Neural crest cell (in vitro differentiated cells): ENCODE measurements at regions not wholly inside any gene's neighbourhood (a gene's known extent, or its start where the extent isn't known, plus 50 kb on each side); places are given as distances from the start of the nearest gene placed in this dataset.

Source experiments
- DNase-seq: peaks from one replicate; pipeline ENCODE4 v3.0.0; 2021; ENCODE audit warnings: low read depth, mixed read lengths, low spot score
- H3K27ac Mint-ChIP-seq: one replicate; pipeline ENCODE4 v1.8.0; 2021; ENCODE audit warnings: mild to moderate bottlenecking, mixed read lengths; ENCODE audit not compliant: unreplicated experiment
- H3K27me3 Mint-ChIP-seq: 2 replicates; pipeline ENCODE4 v1.8.0; 2021; ENCODE audit warnings: low read depth, mild to moderate bottlenecking, mixed read lengths
- H3K36me3 Mint-ChIP-seq: 2 replicates; pipeline ENCODE4 v1.8.0; 2021; ENCODE audit warnings: low read depth, mild to moderate bottlenecking, mixed read lengths
- H3K4me1 Mint-ChIP-seq: 2 replicates; pipeline ENCODE4 v1.8.0; 2021; ENCODE audit warnings: mixed read lengths
- H3K4me3 Mint-ChIP-seq: one replicate; pipeline ENCODE4 v1.8.0; 2021; ENCODE audit warnings: mild to moderate bottlenecking, mixed read lengths
- H3K9me3 Mint-ChIP-seq: 2 replicates; pipeline ENCODE4 v1.8.0; 2021; ENCODE audit warnings: mixed read lengths
- TF ChIP-seq, protein P1 (sequence below): fragments of 200-600 bp; sonication (generic); conservative IDR thresholded peaks from 2 replicates; pipeline ENCODE4 v1.5.0; 2021; ENCODE audit warnings: antibody characterized with exemption, mild to moderate bottlenecking

DNA sequence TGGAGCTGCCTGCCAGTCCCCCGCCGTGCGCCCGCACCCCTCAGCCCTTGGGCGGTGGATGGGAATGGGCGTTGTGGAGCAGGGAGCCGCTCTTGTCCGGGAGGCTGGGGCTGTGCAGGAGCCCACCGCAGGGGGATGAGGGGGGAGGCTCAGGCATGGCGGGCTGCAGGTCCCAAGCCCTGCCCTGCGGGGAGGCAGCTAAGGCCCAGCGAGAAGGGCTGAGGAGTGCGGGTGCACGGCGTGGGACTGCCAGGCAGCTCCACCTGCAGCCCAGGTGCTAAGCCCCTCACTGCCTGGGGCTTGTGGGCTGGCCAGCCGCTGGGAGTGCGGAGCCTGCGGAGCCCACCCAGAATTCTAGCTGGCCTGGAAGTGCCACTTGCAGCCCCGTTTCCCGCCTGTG lies 991.7 kb upstream of the ARRDC3 start:
- TF ChIP-seq, protein P1, sequence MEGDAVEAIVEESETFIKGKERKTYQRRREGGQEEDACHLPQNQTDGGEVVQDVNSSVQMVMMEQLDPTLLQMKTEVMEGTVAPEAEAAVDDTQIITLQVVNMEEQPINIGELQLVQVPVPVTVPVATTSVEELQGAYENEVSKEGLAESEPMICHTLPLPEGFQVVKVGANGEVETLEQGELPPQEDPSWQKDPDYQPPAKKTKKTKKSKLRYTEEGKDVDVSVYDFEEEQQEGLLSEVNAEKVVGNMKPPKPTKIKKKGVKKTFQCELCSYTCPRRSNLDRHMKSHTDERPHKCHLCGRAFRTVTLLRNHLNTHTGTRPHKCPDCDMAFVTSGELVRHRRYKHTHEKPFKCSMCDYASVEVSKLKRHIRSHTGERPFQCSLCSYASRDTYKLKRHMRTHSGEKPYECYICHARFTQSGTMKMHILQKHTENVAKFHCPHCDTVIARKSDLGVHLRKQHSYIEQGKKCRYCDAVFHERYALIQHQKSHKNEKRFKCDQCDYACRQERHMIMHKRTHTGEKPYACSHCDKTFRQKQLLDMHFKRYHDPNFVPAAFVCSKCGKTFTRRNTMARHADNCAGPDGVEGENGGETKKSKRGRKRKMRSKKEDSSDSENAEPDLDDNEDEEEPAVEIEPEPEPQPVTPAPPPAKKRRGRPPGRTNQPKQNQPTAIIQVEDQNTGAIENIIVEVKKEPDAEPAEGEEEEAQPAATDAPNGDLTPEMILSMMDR, result no peak
- no peak for DNase-seq
- H3K9me3 Mint-ChIP-seq, result peaks cover 5% of the 10 kb centered on the region
- H3K4me1 Mint-ChIP-seq, result peaks cover 16% of the 10 kb centered on the region
- H3K36me3 Mint-ChIP-seq, result no peaks in the 10 kb centered on the region
- no peak overlapping the region for H3K27ac Mint-ChIP-seq
- no peak overlapping the region for H3K4me3 Mint-ChIP-seq
- no peaks in the 10 kb centered on the region for H3K27me3 Mint-ChIP-seq

DNA sequence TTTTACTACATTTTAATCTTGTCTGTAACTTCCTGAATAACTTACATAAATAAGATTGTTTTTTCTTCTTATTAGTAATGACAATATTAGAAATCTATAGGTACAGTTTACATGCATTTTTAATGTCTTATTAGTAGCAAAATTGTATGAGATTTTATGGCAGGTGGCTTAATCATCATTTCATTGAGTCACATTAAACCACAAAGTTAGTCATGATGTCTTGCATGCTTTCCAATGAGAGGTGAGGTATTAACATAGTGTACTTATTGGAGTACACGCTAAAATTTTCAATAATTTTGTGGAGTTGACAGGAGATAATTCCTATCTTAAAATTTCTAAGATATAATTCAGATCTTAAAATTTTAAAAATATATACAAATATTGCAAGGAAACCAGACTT lies 989.6 kb upstream of the ARRDC3 start:
- peaks cover 11% of the 10 kb centered on the region for H3K4me1 Mint-ChIP-seq
- H3K27me3 Mint-ChIP-seq, result no peaks in the 10 kb centered on the region
- H3K27ac Mint-ChIP-seq, result no peak overlapping the region
- H3K4me3 Mint-ChIP-seq, result no peak overlapping the region
- TF ChIP-seq, protein P1, result no peak
- H3K9me3 Mint-ChIP-seq, result peaks cover 11% of the 10 kb centered on the region
- no peak for DNase-seq
- peaks cover 2% of the 10 kb centered on the region for H3K36me3 Mint-ChIP-seq

DNA sequence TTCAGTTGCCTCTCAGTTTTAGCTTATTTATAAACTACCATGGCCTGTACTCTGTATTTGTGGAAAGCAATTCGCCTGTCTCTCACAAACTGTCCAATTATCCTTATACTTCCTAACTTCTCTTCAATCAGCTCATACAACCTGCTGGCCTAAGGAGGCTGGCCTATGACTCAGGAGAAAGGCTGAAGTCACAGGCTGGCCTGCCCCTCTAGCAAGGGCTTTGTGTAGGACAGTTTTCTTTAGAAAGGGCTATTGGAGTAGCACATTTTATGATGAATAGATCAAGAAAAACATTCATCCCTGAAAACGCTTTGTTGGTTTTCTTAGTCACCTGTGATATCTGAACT lies 988.7 kb upstream of the ARRDC3 start:
- Mint-ChIP-seq H3K9me3 (peaks cover 11% of the 10 kb centered on the region), H3K27me3 (no peaks in the 10 kb centered on the region), H3K4me1 (peaks cover 11% of the 10 kb centered on the region), H3K36me3 (peaks cover 2% of the 10 kb centered on the region), H3K4me3 (no peak overlapping the region), H3K27ac (no peak overlapping the region)
- TF ChIP-seq, protein P1, result no peak
- no peak for DNase-seq

DNA sequence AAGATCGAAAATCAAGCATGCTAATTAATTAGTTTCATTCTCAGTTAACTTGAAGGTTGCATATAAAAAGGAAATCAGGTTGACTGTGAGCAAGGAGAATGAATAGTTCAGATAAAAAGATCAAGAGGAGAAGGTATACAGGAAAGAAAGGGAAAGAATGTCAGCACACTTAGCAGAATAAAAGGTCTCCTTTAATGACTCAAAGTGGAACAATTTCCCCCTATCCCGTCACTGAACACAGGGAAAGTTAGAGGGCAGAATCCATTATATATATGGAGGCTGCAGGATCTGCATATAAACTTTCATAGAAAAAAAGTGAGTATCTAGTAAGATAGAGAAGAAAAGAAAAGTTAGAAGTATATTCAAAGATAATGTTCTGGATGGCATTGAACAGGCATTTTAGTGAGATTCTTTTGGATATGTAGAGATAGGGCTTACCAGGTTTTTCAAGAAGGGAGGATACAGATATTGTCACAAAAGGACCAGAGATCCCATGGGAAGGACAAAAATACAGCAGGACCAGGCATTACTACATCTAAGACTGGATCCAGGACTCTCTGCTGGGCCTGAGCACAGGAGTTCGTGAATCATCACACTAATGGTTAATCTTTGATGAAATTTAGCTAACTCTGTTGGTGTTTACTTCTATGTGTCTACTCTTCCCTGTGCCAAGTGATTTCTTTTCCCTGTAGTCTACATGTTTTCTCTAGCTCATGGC lies 988.2 kb upstream of the ARRDC3 start:
- Mint-ChIP-seq H3K27ac (no peak overlapping the region), H3K9me3 (peaks cover 11% of the 10 kb centered on the region), H3K36me3 (peaks cover 2% of the 10 kb centered on the region), H3K4me1 (peaks cover 11% of the 10 kb centered on the region), H3K27me3 (no peaks in the 10 kb centered on the region), H3K4me3 (no peak overlapping the region)
- no peak for DNase-seq
- TF ChIP-seq, protein P1, result no peak

DNA sequence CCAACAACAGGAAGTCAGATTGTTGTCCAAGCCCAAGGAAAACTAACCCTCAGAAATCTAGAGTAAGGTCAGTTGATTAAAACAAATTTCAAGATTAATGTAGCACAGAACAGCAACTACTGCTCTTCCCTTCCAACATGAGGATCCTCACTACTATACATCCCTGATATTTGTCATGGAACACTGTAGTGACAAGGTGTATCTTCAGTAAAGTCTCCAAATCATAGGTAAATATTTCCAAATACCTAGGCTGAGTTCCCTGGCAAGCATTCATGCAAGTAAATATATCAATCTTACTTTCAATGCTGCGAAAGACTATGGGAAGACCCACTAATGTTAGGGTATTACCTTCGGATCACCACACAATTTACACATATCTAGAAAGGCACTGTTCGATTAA lies 986.9 kb upstream of the ARRDC3 start:
- Mint-ChIP-seq H3K4me3 (no peak overlapping the region), H3K9me3 (peaks cover 8% of the 10 kb centered on the region), H3K27ac (no peak overlapping the region), H3K36me3 (peaks cover 4% of the 10 kb centered on the region), H3K27me3 (no peaks in the 10 kb centered on the region), H3K4me1 (peaks cover 11% of the 10 kb centered on the region)
- TF ChIP-seq, protein P1, result no peak
- DNase-seq, result no peak
